ENCODE measurements at regions not wholly inside any gene's neighbourhood (a gene's known extent, or its start where the extent isn't known, plus 50 kb on each side); places are given as distances from the start of the nearest gene placed in this dataset.

GRCh38 chr6:160859822-160860221 lies 131.7 kb upstream of the MAP3K4 start:
- no peak for TF ChIP-seq CTCF (IDR thresholded peaks at IDR 0.05)
- intact Hi-C loops (cut with DNase I) = no loop called here
- Histone ChIP-seq H3K27me3 (no peaks in the 10 kb centered on the region), H3K27ac (no peak overlapping the region), H3K9ac (ENCODE audit: low read depth in 2 of 2, low read length in 2 of 2) (no peak overlapping the region), H3K4me1 (no peaks in the 10 kb centered on the region), H3K9me3 (no peaks in the 10 kb centered on the region), H3K36me3 (no peaks in the 10 kb centered on the region), H3K4me3 (no peak overlapping the region)
- no peak for DNase-seq

DNA sequence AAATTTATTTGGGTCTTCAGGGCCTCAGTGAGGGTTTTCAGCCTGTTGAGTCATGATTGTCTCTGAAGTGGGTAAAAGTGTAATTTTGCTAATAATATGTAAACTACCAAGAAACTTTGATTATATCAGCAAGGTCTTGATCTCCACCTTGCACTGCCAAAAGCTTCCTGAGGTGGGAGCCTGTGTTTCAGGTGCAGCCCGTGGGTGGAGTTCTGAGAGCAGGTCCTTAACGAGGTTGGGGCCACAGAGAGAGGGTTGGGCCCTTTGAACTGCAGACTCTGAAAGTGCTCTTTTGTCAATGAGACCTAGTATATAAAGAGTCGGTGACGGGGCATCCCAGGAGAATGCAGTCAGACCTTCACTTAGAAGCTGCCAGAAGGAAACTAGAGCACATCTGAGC lies 129.7 kb upstream of the MAP3K4 start:
- intact Hi-C loops (cut with DNase I) = no loop called here
- H3K9ac ChIP-seq (ENCODE audit: low read depth in 2 of 2, low read length in 2 of 2) = no peak overlapping the region
- no peak for TF ChIP-seq CTCF (IDR thresholded peaks at IDR 0.05)
- H3K27ac ChIP-seq = no peak overlapping the region
- H3K4me1 ChIP-seq = no peaks in the 10 kb centered on the region
- no peaks in the 10 kb centered on the region for H3K27me3 ChIP-seq
- no peak overlapping the region for H3K4me3 ChIP-seq
- no peaks in the 10 kb centered on the region for H3K36me3 ChIP-seq
- DNase-seq = no peak
- H3K9me3 ChIP-seq = no peaks in the 10 kb centered on the region

DNA sequence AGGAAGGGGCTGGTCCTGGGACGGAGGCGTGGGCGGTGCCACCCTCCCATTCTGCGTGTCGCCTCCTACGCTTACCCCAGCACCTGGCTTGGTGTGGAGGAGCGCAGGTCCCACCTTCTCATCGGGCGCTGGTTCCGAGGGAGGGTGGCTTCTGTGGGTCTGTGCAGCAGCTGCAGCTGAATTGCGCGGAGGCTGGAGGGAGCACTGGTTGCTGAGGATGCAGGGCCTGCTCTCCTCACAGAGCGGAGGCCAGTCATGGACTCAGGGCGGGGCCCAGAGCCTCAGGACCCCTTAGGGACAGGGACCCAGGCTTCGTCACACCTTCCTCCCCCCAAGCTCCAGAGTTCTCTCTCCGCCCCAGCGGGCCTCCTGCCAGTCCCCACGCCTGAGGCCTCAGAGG lies 127.8 kb upstream of the MAP3K4 start:
- intact Hi-C loops (cut with DNase I) = no loop called here
- Histone ChIP-seq H3K4me1 (no peaks in the 10 kb centered on the region), H3K27ac (no peak overlapping the region), H3K36me3 (no peaks in the 10 kb centered on the region), H3K9me3 (no peaks in the 10 kb centered on the region), H3K9ac (ENCODE audit: low read depth in 2 of 2, low read length in 2 of 2) (no peak overlapping the region), H3K27me3 (no peaks in the 10 kb centered on the region), H3K4me3 (no peak overlapping the region)
- TF ChIP-seq CTCF (IDR thresholded peaks at IDR 0.05) = no peak
- DNase-seq = no peak

DNA sequence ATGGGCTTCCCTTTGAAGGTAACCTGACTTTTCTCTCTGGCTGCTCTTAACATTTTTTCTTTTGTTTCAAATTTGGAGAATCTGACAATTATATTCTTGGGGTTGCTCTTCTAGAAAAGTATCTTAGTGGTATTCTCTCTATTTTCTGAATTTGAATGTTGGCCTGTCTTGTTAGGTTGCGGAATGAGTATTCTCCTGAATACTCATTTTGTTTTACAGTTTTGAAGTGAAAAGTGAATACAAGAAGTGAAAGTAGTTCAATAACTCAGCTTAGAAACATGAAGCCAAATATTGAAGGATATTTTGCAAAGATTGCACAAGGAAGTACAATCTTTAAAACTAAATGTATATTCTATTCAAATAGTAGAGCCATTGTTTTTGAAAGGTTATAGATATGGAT lies 120.2 kb upstream of the MAP3K4 start:
- no peak overlapping the region for H3K27ac ChIP-seq
- no peak overlapping the region for H3K4me3 ChIP-seq
- TF ChIP-seq CTCF (IDR thresholded peaks at IDR 0.05) = no peak
- H3K9me3 ChIP-seq = no peaks in the 10 kb centered on the region
- no peaks in the 10 kb centered on the region for H3K4me1 ChIP-seq
- intact Hi-C loops (cut with DNase I) = no loop called here
- no peak for DNase-seq
- no peaks in the 10 kb centered on the region for H3K36me3 ChIP-seq
- H3K27me3 ChIP-seq = no peaks in the 10 kb centered on the region
- H3K9ac ChIP-seq (ENCODE audit: low read depth in 2 of 2, low read length in 2 of 2) = no peak overlapping the region

DNA sequence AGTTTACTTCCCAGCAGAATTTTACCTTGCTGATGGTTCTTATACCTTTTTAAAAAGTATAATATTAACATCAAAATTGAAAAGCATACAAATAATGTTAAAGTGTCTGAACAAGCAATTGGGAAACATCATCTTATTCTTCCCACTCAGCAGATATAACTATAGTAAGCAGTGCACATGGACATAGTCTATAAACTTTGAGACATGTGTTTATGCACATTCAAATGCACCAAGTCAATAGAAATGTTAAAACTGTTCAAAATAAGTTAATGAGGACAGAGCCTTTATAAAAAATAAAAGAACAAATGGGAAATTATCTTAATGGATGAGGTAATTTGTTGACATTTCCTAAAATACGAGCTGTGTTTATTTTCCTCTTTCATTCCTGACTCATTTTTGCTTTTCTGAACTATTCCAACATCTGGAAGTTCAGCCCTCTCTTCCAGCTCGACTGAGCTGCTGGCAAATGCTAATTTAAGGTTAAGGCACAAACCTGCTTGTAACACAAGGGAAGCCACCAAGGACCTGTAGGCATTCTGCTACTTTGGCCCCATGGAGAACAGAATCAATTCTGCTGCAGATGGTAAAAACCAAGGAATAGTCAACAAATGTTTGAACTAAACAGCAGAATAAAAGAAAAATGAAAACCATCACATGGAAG lies 110.3 kb upstream of the MAP3K4 start:
- no peaks in the 10 kb centered on the region for H3K36me3 ChIP-seq
- H3K4me3 ChIP-seq = no peak overlapping the region
- no peak overlapping the region for H3K27ac ChIP-seq
- no peaks in the 10 kb centered on the region for H3K4me1 ChIP-seq
- no peak for TF ChIP-seq CTCF (IDR thresholded peaks at IDR 0.05)
- no peaks in the 10 kb centered on the region for H3K27me3 ChIP-seq
- H3K9me3 ChIP-seq = no peaks in the 10 kb centered on the region
- intact Hi-C loops (cut with DNase I) = no loop called here
- no peak overlapping the region for H3K9ac ChIP-seq (ENCODE audit: low read depth in 2 of 2, low read length in 2 of 2)
- no peak for DNase-seq

All from colonic mucosa (tissue), 4 donors.